A673 (cell line): ENCODE measurements at regions not wholly inside any gene's neighbourhood (a gene's known extent, or its start where the extent isn't known, plus 50 kb on each side); places are given as distances from the start of the nearest gene placed in this dataset.

Experiments
- CTCF ChIP-seq: fragments of 300-800, 200-600 bp; sonication (generic); conservative IDR thresholded peaks from 2 replicates; pipeline ENCODE4 v1.5.1; 2017; ENCODE audit warnings: low read depth, mild to moderate bottlenecking, antibody characterized with exemption, low read length, moderate library complexity, mixed read lengths
- EZH2 ChIP-seq: fragments of 200-600 bp; sonication (generic); IDR thresholded peaks from 2 replicates; pipeline ENCODE4 v1.6.1; 2017; ENCODE audit warnings: borderline replicate concordance, low read depth, mild to moderate bottlenecking, mixed read lengths, antibody characterized with exemption, low read length; ENCODE audit not compliant: poor library complexity, severe bottlenecking

GRCh38 chr2:235143789-235144188 lies 192.0 kb downstream of the SH3BP4 start:
- TF ChIP-seq CTCF (no peak), EZH2 (no peak)
